GM10248 (cell line): ENCODE measurements at regions not wholly inside any gene's neighbourhood (a gene's known extent, or its start where the extent isn't known, plus 50 kb on each side); places are given as distances from the start of the nearest gene placed in this dataset.

Source experiments
- CTCF ChIA-PET: fragments of 300-600 bp; sonication (Branson Sonifier 250); formaldehyde crosslinking; extraction: SDS; loops from one replicate; lab custom pipeline; 2021; ENCODE audit warnings: antibody characterized with exemption; lab: Yijun Ruan, JAX
- POLR2A ChIA-PET: fragments of 350-650 bp; sonication (Branson Sonifier 250); formaldehyde crosslinking; extraction: SDS; loops from one replicate; lab custom pipeline; 2020; ENCODE audit warnings: antibody characterized with exemption; lab: Yijun Ruan, JAX
- DNase-seq: peaks from one replicate; pipeline ENCODE4 v3.0.0; 2012; ENCODE audit errors: extremely low spot score
- TF ChIP-seq, protein P1 (sequence below): IDR thresholded peaks from 2 replicates; pipeline ENCODE4 v1.5.1; 2012; ENCODE audit warnings: mild to moderate bottlenecking, low read depth; ENCODE audit errors: extremely low read depth, missing control alignments, control extremely low read depth

DNA sequence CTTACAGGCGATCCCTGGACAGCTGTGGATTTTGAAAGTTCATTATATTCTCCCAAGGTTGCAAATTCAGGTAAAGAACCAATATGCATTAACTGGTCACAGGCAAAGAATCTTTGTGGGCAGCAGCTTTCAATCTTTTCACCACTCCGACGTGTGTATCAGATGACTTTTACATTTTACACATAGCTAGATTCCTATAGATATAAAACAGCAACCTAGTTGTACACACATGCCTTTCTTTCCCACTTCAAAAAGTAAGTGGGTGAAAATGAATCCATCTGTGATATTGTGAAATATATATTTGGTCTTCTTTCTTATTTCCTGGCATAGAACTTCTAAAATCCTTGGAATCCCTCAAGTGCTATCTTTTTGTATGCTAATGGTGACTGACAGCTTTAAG lies 72.5 kb downstream of the SCG2 start:
- no peak for DNase-seq
- TF ChIP-seq, protein P1, sequence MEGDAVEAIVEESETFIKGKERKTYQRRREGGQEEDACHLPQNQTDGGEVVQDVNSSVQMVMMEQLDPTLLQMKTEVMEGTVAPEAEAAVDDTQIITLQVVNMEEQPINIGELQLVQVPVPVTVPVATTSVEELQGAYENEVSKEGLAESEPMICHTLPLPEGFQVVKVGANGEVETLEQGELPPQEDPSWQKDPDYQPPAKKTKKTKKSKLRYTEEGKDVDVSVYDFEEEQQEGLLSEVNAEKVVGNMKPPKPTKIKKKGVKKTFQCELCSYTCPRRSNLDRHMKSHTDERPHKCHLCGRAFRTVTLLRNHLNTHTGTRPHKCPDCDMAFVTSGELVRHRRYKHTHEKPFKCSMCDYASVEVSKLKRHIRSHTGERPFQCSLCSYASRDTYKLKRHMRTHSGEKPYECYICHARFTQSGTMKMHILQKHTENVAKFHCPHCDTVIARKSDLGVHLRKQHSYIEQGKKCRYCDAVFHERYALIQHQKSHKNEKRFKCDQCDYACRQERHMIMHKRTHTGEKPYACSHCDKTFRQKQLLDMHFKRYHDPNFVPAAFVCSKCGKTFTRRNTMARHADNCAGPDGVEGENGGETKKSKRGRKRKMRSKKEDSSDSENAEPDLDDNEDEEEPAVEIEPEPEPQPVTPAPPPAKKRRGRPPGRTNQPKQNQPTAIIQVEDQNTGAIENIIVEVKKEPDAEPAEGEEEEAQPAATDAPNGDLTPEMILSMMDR, result no peak
- CTCF ChIA-PET, result interaction anchor here (1.1 kb wide), 1 partner anchor 14 kb away, joined by 3 read pairs; no protein-coding TSS in a partner anchor
- POLR2A ChIA-PET, result no interaction called here

DNA sequence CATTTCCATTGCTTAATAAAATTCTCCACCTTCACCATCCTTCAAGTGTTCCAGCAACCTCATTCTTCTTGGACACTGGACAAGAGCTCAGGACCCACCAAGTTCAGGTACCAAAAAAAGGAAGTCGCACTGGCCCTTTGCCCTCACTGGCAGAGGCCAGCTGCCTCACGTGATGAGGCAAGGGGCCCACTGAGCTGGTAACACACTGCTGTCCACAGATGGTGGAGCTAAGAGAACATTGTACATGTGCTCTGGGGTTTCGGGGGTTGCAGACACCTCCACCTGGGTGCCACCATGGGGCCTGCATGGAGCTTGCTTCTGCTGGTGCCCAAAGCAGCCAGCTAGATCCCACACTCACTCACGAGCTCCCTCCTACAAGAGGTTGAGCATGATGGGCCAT lies 71.3 kb downstream of the SCG2 start:
- CTCF ChIA-PET, result interaction anchor here (1.0 to 1.1 kb wide), 2 partner anchors 12 to 15 kb away, joined by 3 to 4 read pairs; no protein-coding TSS in a partner anchor
- POLR2A ChIA-PET, result no interaction called here
- no peak for DNase-seq
- TF ChIP-seq, protein P1, result no peak

GRCh38 chr2:223532161-223532560 lies 70.0 kb downstream of the SCG2 start:
- TF ChIP-seq, protein P1, result no peak
- no peak for DNase-seq
- ChIA-PET CTCF (no interaction called here), POLR2A (no interaction called here)

DNA sequence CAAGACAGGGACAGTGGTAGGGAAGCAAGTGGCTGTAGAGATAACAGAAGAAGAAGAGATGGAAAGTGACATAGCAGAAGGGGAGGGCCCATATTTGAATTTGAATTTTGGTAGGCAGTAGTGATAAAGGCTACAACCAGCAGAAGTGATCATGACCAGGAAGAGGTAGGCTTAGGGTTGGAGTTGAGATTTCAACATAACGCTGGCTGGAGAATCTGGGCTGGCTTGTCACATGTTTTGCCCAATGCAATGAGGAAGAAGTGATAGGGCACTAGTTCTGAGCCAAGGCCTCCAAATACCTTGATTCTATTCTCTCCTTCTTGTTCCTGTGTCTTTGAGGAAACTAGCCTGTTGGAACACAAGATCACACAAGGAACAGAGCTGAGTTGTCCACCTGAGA lies 69.4 kb downstream of the SCG2 start:
- CTCF ChIA-PET, result no interaction called here
- DNase-seq, result no peak
- POLR2A ChIA-PET, result no interaction called here
- TF ChIP-seq, protein P1, result no peak

DNA sequence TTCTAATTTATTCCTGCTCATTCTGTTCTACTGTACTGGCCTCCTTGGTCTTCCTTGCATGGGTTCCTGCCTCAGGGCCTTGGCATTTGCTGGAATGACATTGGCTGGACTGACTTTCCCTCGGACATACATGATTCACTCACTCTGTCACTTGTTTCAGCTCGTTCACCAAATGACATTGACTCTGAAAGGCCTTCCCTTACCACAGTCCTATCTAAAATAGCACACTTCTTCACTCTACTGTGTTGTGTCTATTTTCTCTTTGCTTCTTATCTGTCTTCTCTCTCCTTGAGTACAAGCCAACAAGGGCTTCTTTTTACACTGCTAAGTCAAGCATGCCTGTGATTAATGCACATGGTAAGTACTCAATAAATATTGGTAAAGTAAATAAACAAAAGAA lies 65.6 kb downstream of the SCG2 start:
- TF ChIP-seq, protein P1, result no peak
- CTCF ChIA-PET, result no interaction called here
- POLR2A ChIA-PET, result no interaction called here
- DNase-seq, result no peak

GRCh38 chr2:223537115-223537514 lies 65.0 kb downstream of the SCG2 start:
- CTCF ChIA-PET, result interaction anchor here (1.4 kb wide), 1 partner anchor 27 kb away, joined by 3 read pairs; no protein-coding TSS in a partner anchor

More at GRCh38 chr2:223537115-223537514, 65.0 kb downstream of the SCG2 start:
- TF ChIP-seq, protein P1, result no peak
- no peak for DNase-seq
- POLR2A ChIA-PET, result no interaction called here
